Ascending aorta (tissue), 2 donors: ENCODE measurements at regions not wholly inside any gene's neighbourhood (a gene's known extent, or its start where the extent isn't known, plus 50 kb on each side); places are given as distances from the start of the nearest gene placed in this dataset.

Source experiments
- DNase-seq, 2 donors: peaks; one replicate each; pipeline ENCODE4 v3.0.0-alpha.2; 2019; ENCODE audit warnings: low spot score in 2 of 2
- H3K27ac ChIP-seq, 2 donors: fragments of 200-600 bp; sonication (generic); one replicate each; pipeline ENCODE4 v1.5.1; 2016 to 2017; ENCODE audit warnings: mild to moderate bottlenecking in 1 of 2
- H3K27me3 ChIP-seq: fragments of 200-600 bp; sonication (generic); one replicate; pipeline ENCODE4 v1.5.1; 2017
- H3K36me3 ChIP-seq, 2 donors: fragments of 200-600 bp; sonication (generic); one replicate each; pipeline ENCODE4 v1.5.1; 2016
- H3K4me1 ChIP-seq, 2 donors: fragments of 200-600 bp; sonication (generic); one replicate each; pipeline ENCODE4 v1.5.1; 2016 to 2017; ENCODE audit warnings: mild to moderate bottlenecking in 1 of 2
- H3K4me3 ChIP-seq, 2 donors: fragments of 200-600 bp; sonication (generic); one replicate each; pipeline ENCODE4 v1.5.1; 2016 to 2017; ENCODE audit warnings: mild to moderate bottlenecking in 1 of 2
- H3K9me3 ChIP-seq, 2 donors: fragments of 200-600 bp; sonication (generic); one replicate each; pipeline ENCODE4 v1.5.1; 2016
- CTCF ChIP-seq, 3 experiments: fragments of 200-600 bp in 2 of 3; fragments of 450-650 bp in 1 of 3; sonication (generic) in 2 of 3; IDR thresholded peaks; one replicate each; pipeline ENCODE4 v1.5.1; 2016 to 2019; ENCODE audit warnings: antibody characterized with exemption in 3 of 3, mild to moderate bottlenecking in 1 of 3, moderate library complexity in 1 of 3
- intact Hi-C: fragments of 100-400 bp; cut with DNase I; formaldehyde crosslinking; loops from one replicate; pipeline ENCODE4 v1.15.1; 2023

GRCh38 chr7:127512663-127513062 lies 72.7 kb downstream of the GCC1 start:
- Histone ChIP-seq H3K9me3 (no peaks in the 10 kb centered on the region), H3K4me1 (no peaks in the 10 kb centered on the region), H3K27me3 (no peaks in the 10 kb centered on the region), H3K4me3 (no peak overlapping the region), H3K27ac (no peak overlapping the region), H3K36me3 (no peaks in the 10 kb centered on the region)
- no peak for DNase-seq
- intact Hi-C loops, result no loop called here
- TF ChIP-seq CTCF (IDR thresholded peaks at IDR 0.05), result no peak

GRCh38 chr7:127504715-127505114 lies 80.7 kb downstream of the GCC1 start:
- peak in 1 of 3 experiments; percentile 26 for TF ChIP-seq CTCF (IDR thresholded peaks at IDR 0.05)
- Histone ChIP-seq H3K4me1 (no peaks in the 10 kb centered on the region), H3K9me3 (no peaks in the 10 kb centered on the region), H3K36me3 (no peaks in the 10 kb centered on the region), H3K27me3 (no peaks in the 10 kb centered on the region), H3K4me3 (no peak overlapping the region), H3K27ac (no peak overlapping the region)
- no peak for DNase-seq
- intact Hi-C loops, result no loop called here

DNA sequence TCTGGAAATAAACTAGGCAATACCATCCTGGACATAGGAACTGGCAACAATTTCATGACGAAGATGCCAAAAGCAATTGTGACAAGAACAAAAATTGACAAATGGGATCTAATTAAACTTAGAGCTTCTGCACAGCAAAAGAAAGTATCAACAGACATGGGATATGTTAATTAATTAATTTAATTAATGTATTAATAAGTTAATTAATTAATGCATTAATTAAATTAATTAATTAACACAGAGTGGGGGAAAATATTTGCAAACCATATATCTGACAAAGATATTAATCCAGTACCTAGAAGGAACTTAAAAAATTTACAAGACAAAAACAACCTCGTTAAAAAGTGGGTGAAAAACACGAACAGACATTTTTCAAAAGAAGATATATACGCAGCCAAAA lies 83.6 kb downstream of the GCC1 start:
- Histone ChIP-seq H3K4me3 (no peak overlapping the region), H3K4me1 (no peaks in the 10 kb centered on the region), H3K27ac (no peak overlapping the region), H3K9me3 (no peaks in the 10 kb centered on the region), H3K36me3 (no peaks in the 10 kb centered on the region), H3K27me3 (no peaks in the 10 kb centered on the region)
- no peak for TF ChIP-seq CTCF (IDR thresholded peaks at IDR 0.05)
- intact Hi-C loops, result no loop called here
- no peak for DNase-seq

DNA sequence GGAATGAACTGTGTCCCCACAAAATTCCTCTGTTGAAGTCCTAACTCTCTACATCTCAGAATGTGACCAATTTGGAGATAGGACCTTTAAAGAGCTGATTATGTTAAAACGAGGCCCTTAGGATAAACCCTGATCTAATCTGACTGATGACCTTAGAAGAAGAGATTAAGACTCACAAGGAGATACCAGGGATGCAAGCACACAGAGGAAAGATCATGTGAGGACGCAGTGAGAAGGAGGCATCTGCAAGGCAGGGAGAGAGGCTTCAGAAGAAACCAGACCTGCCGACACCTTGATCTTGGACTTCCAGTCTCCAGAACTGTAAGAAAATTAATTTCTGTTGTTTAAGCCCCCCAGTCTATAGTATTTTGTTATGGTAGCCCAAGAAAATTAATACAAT lies 94.9 kb upstream of the ZNF800 start:
- Histone ChIP-seq H3K4me1 (no peaks in the 10 kb centered on the region), H3K9me3 (no peaks in the 10 kb centered on the region), H3K4me3 (no peak overlapping the region), H3K27ac (no peak overlapping the region), H3K36me3 (no peaks in the 10 kb centered on the region), H3K27me3 (no peaks in the 10 kb centered on the region)
- no peak for DNase-seq
- intact Hi-C loops, result no loop called here
- TF ChIP-seq CTCF (IDR thresholded peaks at IDR 0.05), result no peak

DNA sequence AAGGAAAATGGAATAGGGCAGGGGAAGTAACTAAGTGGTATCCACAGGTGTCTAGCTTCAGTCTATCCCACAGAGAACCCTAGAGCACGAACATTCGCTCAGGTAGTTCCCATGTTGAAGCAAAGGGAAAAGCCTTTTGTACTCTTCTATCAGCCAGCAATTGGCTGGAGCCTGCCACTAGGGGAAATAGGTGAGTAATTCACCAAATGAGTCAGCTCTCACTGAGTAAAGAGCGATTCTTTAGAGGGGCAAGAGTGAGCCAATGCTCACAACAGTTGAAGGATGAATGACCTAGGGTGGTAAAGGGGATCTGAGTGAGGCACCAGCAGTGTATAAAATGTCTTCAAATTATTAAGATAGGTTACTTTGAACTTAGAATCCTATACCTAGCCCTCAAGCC lies 94.1 kb upstream of the ZNF800 start:
- Histone ChIP-seq H3K36me3 (no peaks in the 10 kb centered on the region), H3K27ac (no peak overlapping the region), H3K4me3 (no peak overlapping the region), H3K27me3 (no peaks in the 10 kb centered on the region), H3K9me3 (no peaks in the 10 kb centered on the region), H3K4me1 (no peaks in the 10 kb centered on the region)
- intact Hi-C loops, result no loop called here
- no peak for DNase-seq
- TF ChIP-seq CTCF (IDR thresholded peaks at IDR 0.05), result no peak

- Histone ChIP-seq H3K4me3 (no peak overlapping the region), H3K9me3 (no peaks in the 10 kb centered on the region), H3K27me3 (no peaks in the 10 kb centered on the region), H3K36me3 (no peaks in the 10 kb centered on the region), H3K4me1 (no peaks in the 10 kb centered on the region), H3K27ac (no peak overlapping the region)
- intact Hi-C loops, result no loop called here
- no peak for TF ChIP-seq CTCF (IDR thresholded peaks at IDR 0.05)
- no peak for DNase-seq
Measured at GRCh38 chr7:127485482-127485881, 93.0 kb upstream of the ZNF800 start.
